LHCN-M2 (cell line): ENCODE measurements at regions not wholly inside any gene's neighbourhood (a gene's known extent, or its start where the extent isn't known, plus 50 kb on each side); places are given as distances from the start of the nearest gene placed in this dataset.

Experiments used
- DNase-seq: peaks from one replicate; pipeline ENCODE4 v3.0.0-alpha.2; 2012; ENCODE audit warnings: low read depth

GRCh38 chr1:36555041-36555440 lies 72.3 kb upstream of the CSF3R start:
- no peak for DNase-seq

- no peak for DNase-seq
Measured at GRCh38 chr1:36554323-36554628, 71.6 kb upstream of the CSF3R start.

GRCh38 chr1:36553591-36554322 lies 71.0 kb upstream of the CSF3R start:
- DNase-seq, result peak; percentile 42

DNA sequence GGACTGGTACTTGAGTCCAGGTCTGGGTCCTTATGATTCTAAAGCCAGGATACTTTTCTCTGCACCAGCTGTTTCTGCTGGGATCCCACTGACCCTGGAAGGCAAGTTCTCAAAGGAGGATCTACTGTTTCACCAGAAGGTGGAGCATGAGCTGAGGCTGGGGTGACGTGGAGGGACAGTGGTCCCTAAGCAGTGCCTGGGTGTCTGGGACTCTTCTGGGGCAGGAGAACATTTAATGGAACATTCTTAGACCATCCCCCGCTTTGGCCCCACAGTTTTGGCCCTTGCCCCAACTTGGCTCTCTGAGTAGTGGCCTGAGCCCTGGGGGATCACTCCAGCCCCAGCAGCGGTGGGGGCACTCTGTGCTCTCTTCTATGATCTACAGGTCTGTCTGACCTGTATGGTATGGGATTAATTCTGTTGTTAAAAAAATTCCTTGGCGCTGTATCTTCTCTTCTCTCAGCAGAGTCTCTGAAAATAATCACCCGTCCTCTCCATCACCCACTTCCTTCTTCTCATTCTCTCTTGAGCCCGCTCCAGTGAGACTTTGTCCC lies 60.3 kb upstream of the CSF3R start:
- no peak for DNase-seq

- no peak for DNase-seq
Measured at GRCh38 chr1:36542024-36542961, 59.6 kb upstream of the CSF3R start.

DNA sequence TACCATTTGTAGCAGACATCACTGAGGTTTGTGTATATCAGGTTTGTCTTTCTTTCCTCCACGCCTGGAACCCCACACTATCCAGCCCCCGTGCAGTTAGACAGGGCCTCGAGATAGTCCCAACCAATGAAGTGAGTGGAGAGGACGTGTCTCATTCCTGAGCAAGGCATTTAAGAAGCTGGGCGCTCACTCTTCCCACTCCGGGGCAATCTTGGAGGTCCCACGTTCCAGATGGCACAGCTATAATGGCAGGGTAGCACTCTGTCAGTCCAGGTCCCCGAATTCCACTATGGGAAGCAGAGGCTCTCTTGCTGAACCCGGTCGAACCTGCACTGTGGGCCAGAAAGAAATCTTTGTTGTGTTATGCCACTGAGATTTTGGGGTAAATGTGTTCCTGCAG lies 57.3 kb upstream of the CSF3R start:
- no peak for DNase-seq

GRCh38 chr1:36539526-36539925 lies 56.8 kb upstream of the CSF3R start:
- DNase-seq, result no peak

GRCh38 chr1:36537991-36538390 lies 55.3 kb upstream of the CSF3R start:
- no peak for DNase-seq

- no peak for DNase-seq
Measured at GRCh38 chr1:36537190-36537768, 54.6 kb upstream of the CSF3R start.

- DNase-seq, result no peak
Measured at GRCh38 chr1:36536727-36537126, 54.0 kb upstream of the CSF3R start.

DNA sequence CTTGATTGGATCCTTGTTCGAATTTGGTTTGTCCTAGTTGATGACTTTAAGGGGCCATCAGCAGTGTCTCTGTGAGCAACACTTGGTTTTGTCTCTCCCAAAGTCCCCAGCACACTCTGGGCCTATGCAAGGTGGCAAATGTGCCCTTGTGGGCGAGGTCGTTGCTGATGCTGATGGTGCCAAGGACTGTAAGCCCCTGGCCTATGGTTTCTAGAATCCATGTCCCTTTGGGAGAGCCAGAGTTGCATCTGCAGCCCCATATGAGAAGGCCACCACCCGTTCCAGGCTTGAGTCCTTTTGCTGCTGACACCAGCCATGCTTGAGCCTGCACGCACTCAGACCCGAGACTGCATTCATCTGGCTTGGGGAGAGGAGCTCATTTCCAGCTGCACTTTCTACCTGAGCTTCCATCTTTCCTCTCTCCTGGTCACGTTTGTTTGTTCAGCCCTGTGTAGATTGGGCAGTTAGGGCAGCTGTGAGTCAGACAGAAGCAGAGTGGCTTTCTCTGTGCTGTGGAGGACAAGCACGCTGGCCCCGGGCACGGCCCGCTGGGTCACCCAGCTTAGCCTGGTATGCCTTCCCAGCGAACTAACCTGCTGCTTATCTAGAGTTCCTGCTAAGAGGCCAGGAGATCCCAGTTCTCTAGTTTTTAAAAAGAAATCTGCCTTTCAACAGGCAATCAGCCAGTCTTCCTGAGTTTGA lies 52.1 kb upstream of the CSF3R start:
- DNase-seq, result no peak

DNA sequence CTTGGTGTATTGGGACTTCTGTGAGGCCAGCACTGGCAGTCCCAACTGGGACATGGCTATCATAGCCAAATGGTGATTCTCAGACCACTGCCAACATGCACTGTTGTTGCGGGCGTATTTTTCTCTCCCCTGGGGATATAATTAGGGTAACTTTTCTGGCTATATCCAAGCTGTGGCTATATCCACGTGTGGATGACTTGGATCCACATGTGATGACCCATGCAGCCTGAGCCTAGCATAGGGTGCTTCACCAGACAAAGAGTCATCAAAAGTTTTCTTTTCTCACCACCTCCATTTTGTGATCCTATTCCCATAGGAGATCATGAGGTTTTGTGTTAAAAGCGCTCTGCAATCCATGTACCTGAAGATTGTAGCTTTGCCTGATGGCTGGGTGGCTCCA lies 51.2 kb upstream of the CSF3R start:
- DNase-seq, result no peak

- DNase-seq, result no peak
Measured at GRCh38 chr1:36532810-36533401, 50.2 kb upstream of the CSF3R start.
